Progenitor cell of endocrine pancreas (in vitro differentiated cells): ENCODE measurements at regions not wholly inside any gene's neighbourhood (a gene's known extent, or its start where the extent isn't known, plus 50 kb on each side); places are given as distances from the start of the nearest gene placed in this dataset.

Experiments
- DNase-seq: peaks from one replicate; pipeline ENCODE4 v3.0.0; 2021; ENCODE audit warnings: low spot score; ENCODE audit not compliant: unreplicated experiment
- H3K27ac Mint-ChIP-seq: 2 replicates; pipeline ENCODE4 v1.8.0; 2021; ENCODE audit warnings: mild to moderate bottlenecking, moderate library complexity, mixed read lengths
- H3K27me3 Mint-ChIP-seq: 2 replicates; pipeline ENCODE4 v1.8.0; 2021; ENCODE audit warnings: mixed read lengths
- H3K36me3 Mint-ChIP-seq: 2 replicates; pipeline ENCODE4 v1.8.0; 2022; ENCODE audit warnings: mixed read lengths; ENCODE audit not compliant: insufficient read depth
- H3K4me1 Mint-ChIP-seq: 2 replicates; pipeline ENCODE4 v1.8.0; 2021; ENCODE audit warnings: low read depth, mixed read lengths
- H3K4me3 Mint-ChIP-seq: 2 replicates; pipeline ENCODE4 v1.8.0; 2021; ENCODE audit warnings: low read depth, mild to moderate bottlenecking, moderate library complexity, mixed read lengths
- H3K9me3 Mint-ChIP-seq: 2 replicates; pipeline ENCODE4 v1.8.0; 2021; ENCODE audit warnings: low read depth, mixed read lengths
- CTCF ChIP-seq: fragments of 200-600 bp; sonication (generic); IDR thresholded peaks from one replicate; pipeline ENCODE4 v1.5.0; 2021; ENCODE audit warnings: antibody characterized with exemption, mild to moderate bottlenecking; ENCODE audit not compliant: unreplicated experiment

- no peak overlapping the region for H3K27ac Mint-ChIP-seq
- peaks cover 3% of the 10 kb centered on the region for H3K9me3 Mint-ChIP-seq
- peaks cover 17% of the 10 kb centered on the region for H3K27me3 Mint-ChIP-seq
- H3K36me3 Mint-ChIP-seq: no peaks in the 10 kb centered on the region
- no peak overlapping the region for H3K4me3 Mint-ChIP-seq
- DNase-seq: no peak
- H3K4me1 Mint-ChIP-seq: no peaks in the 10 kb centered on the region
- TF ChIP-seq CTCF: no peak
Observed at GRCh38 chr14:98994561-98994960, 277.4 kb downstream of the BCL11B start.

- H3K4me1 Mint-ChIP-seq: peaks cover 6% of the 10 kb centered on the region
- H3K27me3 Mint-ChIP-seq: peaks cover 14% of the 10 kb centered on the region
- no peak for TF ChIP-seq CTCF
- no peak overlapping the region for H3K4me3 Mint-ChIP-seq
- H3K36me3 Mint-ChIP-seq: no peaks in the 10 kb centered on the region
- DNase-seq: no peak
- H3K27ac Mint-ChIP-seq: no peak overlapping the region
- no peaks in the 10 kb centered on the region for H3K9me3 Mint-ChIP-seq
Observed at GRCh38 chr14:98997526-98998205, 274.3 kb downstream of the BCL11B start.

GRCh38 chr14:98999345-98999744, 272.7 kb downstream of the BCL11B start:
- no peak for TF ChIP-seq CTCF
- H3K4me1 Mint-ChIP-seq: peaks cover 6% of the 10 kb centered on the region
- no peaks in the 10 kb centered on the region for H3K9me3 Mint-ChIP-seq
- H3K27ac Mint-ChIP-seq: no peak overlapping the region
- peaks cover 7% of the 10 kb centered on the region for H3K27me3 Mint-ChIP-seq
- no peaks in the 10 kb centered on the region for H3K36me3 Mint-ChIP-seq
- no peak for DNase-seq
- H3K4me3 Mint-ChIP-seq: no peak overlapping the region

- DNase-seq: no peak
- Mint-ChIP-seq H3K36me3 (no peaks in the 10 kb centered on the region), H3K4me1 (peaks cover 6% of the 10 kb centered on the region), H3K27ac (no peak overlapping the region), H3K4me3 (no peak overlapping the region), H3K9me3 (no peaks in the 10 kb centered on the region), H3K27me3 (peaks cover 7% of the 10 kb centered on the region)
- TF ChIP-seq CTCF: no peak
Observed at GRCh38 chr14:98999901-99000300, 272.1 kb downstream of the BCL11B start.

GRCh38 chr14:99001241-99001640, 270.8 kb downstream of the BCL11B start:
- no peak for TF ChIP-seq CTCF
- H3K9me3 Mint-ChIP-seq: no peaks in the 10 kb centered on the region
- peaks cover 4% of the 10 kb centered on the region for H3K27me3 Mint-ChIP-seq
- peaks cover 6% of the 10 kb centered on the region for H3K4me1 Mint-ChIP-seq
- no peak overlapping the region for H3K4me3 Mint-ChIP-seq
- H3K27ac Mint-ChIP-seq: no peak overlapping the region
- DNase-seq: no peak
- H3K36me3 Mint-ChIP-seq: no peaks in the 10 kb centered on the region
